Lower lobe of right lung (tissue), 2 donors: ENCODE measurements at regions not wholly inside any gene's neighbourhood (a gene's known extent, or its start where the extent isn't known, plus 50 kb on each side); places are given as distances from the start of the nearest gene placed in this dataset.
"Not testable (repeated sequence)": the region's sequence is repeated elsewhere in the genome, so short reads cannot be mapped to it uniquely, and the experiment has no call there.

Experiments
- ATAC-seq, 2 donors: fragments of 200-7000 bp; cut with Tn5 transposase; one replicate each; pipeline ENCODE4 v1.9.1; 2020 to 2022; ENCODE audit warnings: mild to moderate bottlenecking in 2 of 2, moderate library complexity in 2 of 2
- DNase-seq: peaks from one replicate; pipeline ENCODE4 v3.0.0-alpha.2; 2020
- H3K27ac ChIP-seq: fragments of 200-600 bp; one replicate; pipeline ENCODE4 v1.8.0; 2022
- H3K27me3 ChIP-seq: fragments of 200-600 bp; one replicate; pipeline ENCODE4 v1.8.0; 2022; ENCODE audit warnings: low read depth
- H3K36me3 ChIP-seq: fragments of 200-600 bp; one replicate; pipeline ENCODE4 v1.8.0; 2022; ENCODE audit warnings: mild to moderate bottlenecking
- H3K4me1 ChIP-seq: fragments of 200-600 bp; one replicate; pipeline ENCODE4 v1.8.0; 2022
- H3K4me3 ChIP-seq: fragments of 200-600 bp; one replicate; pipeline ENCODE4 v1.8.0; 2022; ENCODE audit warnings: mild to moderate bottlenecking
- H3K9me3 ChIP-seq: fragments of 200-600 bp; one replicate; pipeline ENCODE4 v1.8.0; 2022
- intact Hi-C: fragments of 100-400 bp; cut with DNase I; formaldehyde crosslinking; loops from one replicate; pipeline ENCODE4 v1.11.0; 2022
- TF ChIP-seq, protein P1 (sequence below): fragments of 200-600 bp; IDR thresholded peaks from one replicate; pipeline ENCODE4 v1.8.0; 2022; ENCODE audit warnings: antibody characterized with exemption, mild to moderate bottlenecking
- donor health status: DM: no; HTN: yes; CAD: no; lungs with severe emphysema.

DNA sequence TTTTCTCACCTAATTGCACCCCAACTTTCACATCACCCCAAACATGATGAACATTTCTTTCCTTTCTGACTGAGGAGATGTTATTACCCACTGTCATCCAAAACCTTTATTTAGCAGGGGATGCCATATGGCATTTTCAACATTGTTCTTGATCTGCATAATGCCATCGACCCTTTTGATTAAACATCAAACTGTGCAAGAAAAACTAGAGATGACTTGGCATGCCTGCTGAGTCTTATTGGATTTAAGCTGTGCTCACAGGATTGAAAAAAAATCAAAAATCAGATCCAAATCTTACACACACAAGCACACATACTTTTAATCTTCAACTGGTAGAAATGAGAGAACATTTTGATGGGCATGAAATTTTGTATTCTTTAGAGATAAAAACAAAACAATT is 536.0 kb downstream of the TMX3 start:
- no peak overlapping the region for H3K27ac ChIP-seq
- no peaks in the 10 kb centered on the region for H3K36me3 ChIP-seq
- intact Hi-C loops, result no loop called here
- no peaks in the 10 kb centered on the region for H3K27me3 ChIP-seq
- TF ChIP-seq, protein P1, sequence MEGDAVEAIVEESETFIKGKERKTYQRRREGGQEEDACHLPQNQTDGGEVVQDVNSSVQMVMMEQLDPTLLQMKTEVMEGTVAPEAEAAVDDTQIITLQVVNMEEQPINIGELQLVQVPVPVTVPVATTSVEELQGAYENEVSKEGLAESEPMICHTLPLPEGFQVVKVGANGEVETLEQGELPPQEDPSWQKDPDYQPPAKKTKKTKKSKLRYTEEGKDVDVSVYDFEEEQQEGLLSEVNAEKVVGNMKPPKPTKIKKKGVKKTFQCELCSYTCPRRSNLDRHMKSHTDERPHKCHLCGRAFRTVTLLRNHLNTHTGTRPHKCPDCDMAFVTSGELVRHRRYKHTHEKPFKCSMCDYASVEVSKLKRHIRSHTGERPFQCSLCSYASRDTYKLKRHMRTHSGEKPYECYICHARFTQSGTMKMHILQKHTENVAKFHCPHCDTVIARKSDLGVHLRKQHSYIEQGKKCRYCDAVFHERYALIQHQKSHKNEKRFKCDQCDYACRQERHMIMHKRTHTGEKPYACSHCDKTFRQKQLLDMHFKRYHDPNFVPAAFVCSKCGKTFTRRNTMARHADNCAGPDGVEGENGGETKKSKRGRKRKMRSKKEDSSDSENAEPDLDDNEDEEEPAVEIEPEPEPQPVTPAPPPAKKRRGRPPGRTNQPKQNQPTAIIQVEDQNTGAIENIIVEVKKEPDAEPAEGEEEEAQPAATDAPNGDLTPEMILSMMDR, result no peak
- H3K4me3 ChIP-seq, result no peak overlapping the region
- H3K9me3 ChIP-seq, result no peaks in the 10 kb centered on the region
- H3K4me1 ChIP-seq, result no peaks in the 10 kb centered on the region
- DNase-seq (no peak), ATAC-seq (no peak)

DNA sequence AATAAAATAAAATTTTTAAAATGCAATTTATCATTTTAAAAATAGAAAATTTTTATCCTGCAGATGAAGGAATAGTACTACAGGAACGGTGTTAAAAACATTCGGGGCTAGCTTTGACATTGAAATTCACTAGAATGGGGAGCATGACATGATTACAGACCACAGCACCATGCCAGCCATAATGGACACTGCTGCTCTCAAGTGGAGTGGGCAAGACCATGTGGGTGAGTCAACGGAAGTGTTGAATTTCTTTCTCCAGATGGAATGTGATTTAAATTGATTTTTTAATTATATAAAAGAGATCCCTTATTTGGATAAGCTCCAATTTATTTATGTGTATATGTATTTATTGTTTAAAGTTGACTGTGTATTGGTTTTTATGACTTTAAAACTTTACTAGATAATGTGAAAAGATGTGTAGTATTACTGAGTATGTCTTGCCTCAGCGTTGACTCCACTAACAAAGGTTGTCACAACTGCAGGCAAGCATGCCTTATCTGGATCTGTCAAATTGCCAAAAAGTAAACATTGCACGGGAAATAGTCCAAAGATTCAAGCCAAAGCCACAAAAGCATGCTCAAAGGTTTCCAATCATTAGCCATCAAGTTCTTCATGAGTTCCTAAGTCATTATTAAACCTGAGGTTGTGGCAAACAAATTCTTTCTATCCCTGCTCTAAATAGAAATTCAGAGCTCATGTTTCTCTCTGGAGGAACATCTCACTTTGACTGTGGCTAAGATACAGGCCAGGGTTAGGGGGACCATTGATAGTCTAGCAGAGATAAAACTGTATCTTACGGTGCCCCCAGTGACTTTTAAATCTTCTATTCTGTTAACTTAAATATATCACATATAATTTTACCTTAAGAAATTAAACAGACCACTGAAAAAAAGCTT is 536.9 kb downstream of the TMX3 start:
- ATAC-seq, result peak; percentile 66 to 89
- intact Hi-C loops, result no loop called here
- no peak overlapping the region for H3K4me3 ChIP-seq
- no peaks in the 10 kb centered on the region for H3K9me3 ChIP-seq
- TF ChIP-seq, protein P1, result no peak
- no peaks in the 10 kb centered on the region for H3K4me1 ChIP-seq
- no peak for DNase-seq
- H3K36me3 ChIP-seq, result no peaks in the 10 kb centered on the region
- H3K27me3 ChIP-seq, result no peaks in the 10 kb centered on the region
- no peak overlapping the region for H3K27ac ChIP-seq

DNA sequence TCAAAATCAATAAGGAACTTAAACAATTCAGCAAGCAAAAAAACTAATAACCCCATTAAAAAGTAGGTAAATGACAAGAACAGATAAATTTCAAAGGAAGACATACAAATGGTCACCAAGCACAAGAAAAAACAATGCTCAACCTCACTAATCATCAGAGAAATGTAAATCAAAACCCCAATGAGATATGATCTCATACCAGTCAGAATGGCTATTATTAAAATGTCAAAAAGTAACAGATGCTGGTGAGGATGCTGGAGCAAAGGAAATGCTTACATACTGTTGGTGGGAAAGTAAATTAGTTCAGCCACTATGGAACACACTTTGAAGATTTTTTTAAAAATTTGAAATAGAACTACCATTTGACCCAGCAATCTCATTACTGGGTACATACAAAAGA is 538.0 kb downstream of the TMX3 start:
- Histone ChIP-seq H3K36me3 (no peaks in the 10 kb centered on the region), H3K4me3 (no peak overlapping the region), H3K27ac (no peak overlapping the region), H3K4me1 (no peaks in the 10 kb centered on the region), H3K9me3 (no peaks in the 10 kb centered on the region), H3K27me3 (no peaks in the 10 kb centered on the region)
- no peak for ATAC-seq
- no peak for DNase-seq
- TF ChIP-seq, protein P1, result no peak
- intact Hi-C loops, result no loop called here

DNA sequence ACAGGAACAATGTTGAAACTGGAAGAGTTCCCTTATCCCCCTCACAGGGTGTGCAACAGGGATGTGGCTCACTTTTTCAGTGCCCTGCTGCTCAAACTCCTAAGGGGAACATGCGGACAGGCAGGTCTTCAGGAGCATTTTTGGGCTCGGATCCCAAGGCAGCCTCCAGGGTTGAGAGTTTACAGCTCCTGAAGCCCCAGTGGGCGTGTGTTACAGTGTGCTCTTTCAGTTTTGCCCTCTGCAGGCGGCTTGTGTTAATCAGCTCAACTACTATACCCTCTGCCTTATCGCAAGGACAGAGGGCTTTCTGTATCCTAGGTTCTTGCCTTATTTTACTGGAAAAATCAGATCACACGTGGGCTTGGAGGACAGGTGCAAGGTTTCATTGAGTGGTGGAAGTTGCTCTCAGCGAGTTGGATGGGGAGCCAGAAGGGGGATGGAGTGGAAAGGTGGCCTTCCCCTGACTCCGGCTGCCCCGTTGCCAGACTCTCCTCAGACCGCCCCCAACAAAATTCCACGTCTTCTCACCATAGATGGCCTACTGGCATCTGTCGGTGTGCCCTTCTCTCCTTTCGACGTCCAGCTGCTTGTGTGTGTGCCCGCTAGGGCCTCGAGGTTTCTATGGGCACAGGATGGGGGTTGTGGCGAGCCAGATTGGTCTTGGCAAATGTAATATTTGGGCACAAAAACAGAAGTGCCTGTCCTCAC is 541.9 kb downstream of the TMX3 start:
- no peaks in the 10 kb centered on the region for H3K27me3 ChIP-seq
- TF ChIP-seq, protein P1, result no peak
- intact Hi-C loops, result no loop called here
- no peak overlapping the region for H3K4me3 ChIP-seq
- no peaks in the 10 kb centered on the region for H3K4me1 ChIP-seq
- ATAC-seq (no peak), DNase-seq (no peak)
- H3K36me3 ChIP-seq, result no peaks in the 10 kb centered on the region
- H3K9me3 ChIP-seq, result no peaks in the 10 kb centered on the region
- H3K27ac ChIP-seq, result no peak overlapping the region

DNA sequence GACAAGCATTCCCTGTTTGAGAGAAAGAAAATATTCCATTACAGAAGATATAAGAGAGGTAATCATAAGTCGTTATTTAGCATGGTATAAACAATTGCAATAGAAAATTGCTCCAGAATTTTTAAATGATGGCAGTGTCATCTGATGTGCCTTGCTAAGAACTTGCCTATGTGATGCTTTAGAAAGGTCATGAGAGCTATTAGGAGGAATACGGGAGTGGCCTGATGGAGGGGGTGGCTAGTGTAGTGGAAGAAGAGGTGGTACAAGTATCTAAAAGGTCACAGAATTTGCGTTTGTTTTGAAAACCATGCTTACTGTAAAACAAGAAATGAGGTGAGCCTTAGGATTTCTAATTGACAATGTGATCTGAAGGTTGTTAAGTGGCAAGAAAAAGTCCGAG is 550.0 kb downstream of the TMX3 start:
- no peaks in the 10 kb centered on the region for H3K4me1 ChIP-seq
- TF ChIP-seq, protein P1, result no peak
- intact Hi-C loops, result no loop called here
- no peaks in the 10 kb centered on the region for H3K36me3 ChIP-seq
- no peak for ATAC-seq
- no peak for DNase-seq
- no peak overlapping the region for H3K27ac ChIP-seq
- H3K27me3 ChIP-seq, result no peaks in the 10 kb centered on the region
- H3K9me3 ChIP-seq, result no peaks in the 10 kb centered on the region
- no peak overlapping the region for H3K4me3 ChIP-seq

DNA sequence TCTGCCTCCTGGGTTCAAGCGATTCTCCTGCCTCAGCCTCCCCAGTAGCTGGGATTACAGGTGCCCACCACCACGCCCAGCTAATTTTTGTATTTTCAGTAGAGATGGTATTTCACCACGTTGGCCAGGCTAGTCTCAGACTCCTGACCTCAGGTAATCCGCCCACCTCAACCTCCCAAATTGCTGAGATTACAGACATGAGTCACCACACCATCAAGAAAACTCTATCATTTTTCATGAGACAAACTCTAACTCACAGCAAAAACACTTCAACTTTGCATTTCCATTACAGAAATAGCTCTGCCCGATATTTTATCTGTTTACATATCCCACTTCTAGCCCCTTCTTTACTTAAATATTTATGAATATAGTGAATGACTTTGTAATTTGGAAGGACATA is 561.1 kb downstream of the TMX3 start:
- ATAC-seq, intact Hi-C loops, H3K4me1 ChIP-seq, H3K9me3 ChIP-seq, H3K36me3 ChIP-seq, H3K4me3 ChIP-seq, H3K27me3 ChIP-seq, H3K27ac ChIP-seq, DNase-seq: not testable (repeated sequence)
